D341Med (cell line): ENCODE measurements at regions not wholly inside any gene's neighbourhood (a gene's known extent, or its start where the extent isn't known, plus 50 kb on each side); places are given as distances from the start of the nearest gene placed in this dataset.
"Not testable (repeated sequence)": the region's sequence is repeated elsewhere in the genome, so short reads cannot be mapped to it uniquely, and the experiment has no call there.

Experiments
- DNase-seq: peaks from one replicate; pipeline ENCODE4 v3.0.0; 2012; ENCODE audit warnings: low spot score

GRCh38 chr6:3617681-3618311, 133.7 kb downstream of the PXDC1 start:
- peak; percentile 37 for DNase-seq

- DNase-seq, result peak; percentile 20
Measured at GRCh38 chr6:3617192-3617631, 134.3 kb downstream of the PXDC1 start.

GRCh38 chr6:3616565-3617176, 134.8 kb downstream of the PXDC1 start:
- DNase-seq, result peak; percentile 26

GRCh38 chr6:3615391-3616380, 135.8 kb downstream of the PXDC1 start:
- DNase-seq, result peak; percentile 41

- no peak for DNase-seq
Measured at GRCh38 chr6:3614918-3615317, 136.6 kb downstream of the PXDC1 start.

- not testable (repeated sequence) for DNase-seq
Measured at GRCh38 chr6:3613565-3613964, 137.9 kb downstream of the PXDC1 start.

- peak; percentile 17 for DNase-seq
Measured at GRCh38 chr6:3612341-3613041, 139.0 kb downstream of the PXDC1 start.

- DNase-seq, result peak; percentile 17
Measured at GRCh38 chr6:3610921-3611320, 140.6 kb downstream of the PXDC1 start.

- peak; percentile 25 for DNase-seq
Measured at GRCh38 chr6:3610206-3610605, 141.3 kb downstream of the PXDC1 start.

GRCh38 chr6:3609388-3609787, 142.1 kb downstream of the PXDC1 start:
- peak; percentile 26 for DNase-seq

GRCh38 chr6:3608159-3608558, 143.4 kb downstream of the PXDC1 start:
- peak; percentile 25 for DNase-seq

GRCh38 chr6:3607599-3607998, 143.9 kb downstream of the PXDC1 start:
- DNase-seq, result peak; percentile 18

GRCh38 chr6:3607171-3607570, 144.3 kb downstream of the PXDC1 start:
- DNase-seq, result no peak

- peak; percentile 25 for DNase-seq
Measured at GRCh38 chr6:3603340-3604130, 146.7 kb upstream of the SLC22A23 start.

- DNase-seq, result no peak
Measured at GRCh38 chr6:3601570-3601969, 144.7 kb upstream of the SLC22A23 start.

GRCh38 chr6:3597500-3598064, 140.7 kb upstream of the SLC22A23 start:
- DNase-seq, result no peak

GRCh38 chr6:3596766-3597165, 139.9 kb upstream of the SLC22A23 start:
- no peak for DNase-seq

GRCh38 chr6:3594201-3594600, 137.4 kb upstream of the SLC22A23 start:
- no peak for DNase-seq

- DNase-seq, result no peak
Measured at GRCh38 chr6:3593161-3593560, 136.3 kb upstream of the SLC22A23 start.

- no peak for DNase-seq
Measured at GRCh38 chr6:3592371-3592941, 135.6 kb upstream of the SLC22A23 start.

- no peak for DNase-seq
Measured at GRCh38 chr6:3591970-3592369, 135.1 kb upstream of the SLC22A23 start.
